Stomach (tissue), 8 donors: ENCODE measurements at regions not wholly inside any gene's neighbourhood (a gene's known extent, or its start where the extent isn't known, plus 50 kb on each side); places are given as distances from the start of the nearest gene placed in this dataset.

ENCODE experiments used
- DNase-seq, 2 donors: peaks; one replicate each; pipeline versions ENCODE4 v3.0.0 to v3.0.0-alpha.2; 2013 to 2019
- H3K27ac ChIP-seq, 5 donors: fragments of 200-600 bp in 4 of 5; sonication (generic) in 4 of 5; one replicate each; pipeline ENCODE4 v1.5.1; 2013 to 2019; ENCODE audit warnings: mild to moderate bottlenecking in 1 of 5, moderate library complexity in 1 of 5
- H3K27me3 ChIP-seq, 3 donors: fragments of 200-600 bp; sonication (generic); one replicate each; pipeline ENCODE4 v1.5.1; 2017 to 2019; ENCODE audit warnings: mixed run types in 1 of 3
- H3K36me3 ChIP-seq, 4 donors: fragments of 200-600 bp; sonication (generic); 1 replicate in 3 of 4; 2 replicates in 1 of 4; pipeline ENCODE4 v1.5.1; 2016 to 2019
- H3K4me1 ChIP-seq, 4 donors: fragments of 200-600 bp; sonication (generic); one replicate each; pipeline ENCODE4 v1.5.1; 2016 to 2019
- H3K4me3 ChIP-seq, 4 donors: fragments of 200-600 bp; sonication (generic) in 3 of 4; one replicate each; pipeline ENCODE4 v1.5.1; 2016 to 2019; ENCODE audit warnings: mild to moderate bottlenecking in 1 of 4
- H3K9me3 ChIP-seq, 4 donors: fragments of 200-600 bp; sonication (generic); one replicate each; pipeline ENCODE4 v1.5.1; 2016 to 2019
- EP300 ChIP-seq: sonication (generic); formaldehyde crosslinking; IDR thresholded peaks from one replicate; pipeline ENCODE4 v1.6.1; 2017; ENCODE audit warnings: antibody characterized with exemption
- POLR2A ChIP-seq, 4 donors: fragments of 450-650 bp; IDR thresholded peaks; one replicate each; pipeline ENCODE4 v1.6.1; 2016; ENCODE audit warnings: antibody characterized with exemption in 4 of 4, control low read depth in 2 of 4, mild to moderate bottlenecking in 1 of 4, moderate library complexity in 1 of 4
- POLR2AphosphoS5 ChIP-seq, 3 donors: sonication (generic); formaldehyde crosslinking; IDR thresholded peaks; one replicate each; pipeline ENCODE4 v1.6.1; 2016; ENCODE audit warnings: antibody characterized with exemption in 3 of 3
- WGBS, 5 donors: extraction: QIAGEN DNeasy Blood & Tissue Kit in 3 of 5; methylation state at CpG; one replicate each; pipeline versions ENCODE4 v1.1.5 to v1.1.7; 2013 to 2018; 5-methylcytosine and 5-hydroxymethylcytosine counted together
- intact Hi-C: fragments of 100-400 bp; cut with DNase I; formaldehyde crosslinking; loops from one replicate; pipeline ENCODE4 v1.15.1; 2023; ENCODE audit warnings: low total_unique reads
- TF ChIP-seq, protein P1 (sequence below), 7 experiments: fragments of 450-650 bp in 4 of 7; fragments of 200-600 bp in 3 of 7; sonication (generic) in 3 of 7; IDR thresholded peaks; one replicate each; pipeline ENCODE4 v1.5.1; 2016 to 2019; ENCODE audit warnings: antibody characterized with exemption in 7 of 7, control low read depth in 2 of 7, mild to moderate bottlenecking in 1 of 7
- donor health status: healthy with polysubstance abuse.
- donor health status: Bipolar disorder and iron deficiency.
- donor health status: healthy.

DNA sequence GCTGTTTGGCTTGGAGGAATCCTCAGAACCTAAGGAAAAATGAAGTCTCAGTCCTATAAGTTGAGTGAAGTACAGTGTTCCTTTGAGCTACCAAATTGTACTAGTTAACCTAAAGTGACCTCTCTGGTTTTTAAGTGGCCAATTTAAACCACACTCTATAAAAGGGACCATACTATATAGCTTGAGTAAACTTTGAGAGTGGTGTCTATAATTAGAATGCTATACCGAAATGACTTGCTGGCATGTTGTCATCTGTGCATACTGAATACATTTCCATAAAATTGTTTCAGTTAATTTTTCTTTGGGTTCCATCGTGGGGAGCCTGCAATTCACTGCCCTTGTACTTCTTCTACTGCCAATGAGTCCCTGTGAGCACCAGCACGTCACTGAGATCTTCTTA is 151.1 kb downstream of the DKK1 start:
- Histone ChIP-seq H3K4me1 (no peaks in the 10 kb centered on the region), H3K27ac (no peak overlapping the region), H3K9me3 (no peaks in the 10 kb centered on the region), H3K4me3 (no peak overlapping the region), H3K36me3 (no peaks in the 10 kb centered on the region), H3K27me3 (no peaks in the 10 kb centered on the region)
- intact Hi-C loops: no loop called here
- TF ChIP-seq, protein P1, sequence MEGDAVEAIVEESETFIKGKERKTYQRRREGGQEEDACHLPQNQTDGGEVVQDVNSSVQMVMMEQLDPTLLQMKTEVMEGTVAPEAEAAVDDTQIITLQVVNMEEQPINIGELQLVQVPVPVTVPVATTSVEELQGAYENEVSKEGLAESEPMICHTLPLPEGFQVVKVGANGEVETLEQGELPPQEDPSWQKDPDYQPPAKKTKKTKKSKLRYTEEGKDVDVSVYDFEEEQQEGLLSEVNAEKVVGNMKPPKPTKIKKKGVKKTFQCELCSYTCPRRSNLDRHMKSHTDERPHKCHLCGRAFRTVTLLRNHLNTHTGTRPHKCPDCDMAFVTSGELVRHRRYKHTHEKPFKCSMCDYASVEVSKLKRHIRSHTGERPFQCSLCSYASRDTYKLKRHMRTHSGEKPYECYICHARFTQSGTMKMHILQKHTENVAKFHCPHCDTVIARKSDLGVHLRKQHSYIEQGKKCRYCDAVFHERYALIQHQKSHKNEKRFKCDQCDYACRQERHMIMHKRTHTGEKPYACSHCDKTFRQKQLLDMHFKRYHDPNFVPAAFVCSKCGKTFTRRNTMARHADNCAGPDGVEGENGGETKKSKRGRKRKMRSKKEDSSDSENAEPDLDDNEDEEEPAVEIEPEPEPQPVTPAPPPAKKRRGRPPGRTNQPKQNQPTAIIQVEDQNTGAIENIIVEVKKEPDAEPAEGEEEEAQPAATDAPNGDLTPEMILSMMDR (IDR thresholded peaks at IDR 0.05): no peak
- TF ChIP-seq EP300 (no peak), POLR2A (IDR thresholded peaks at IDR 0.05) (no peak), POLR2AphosphoS5 (IDR thresholded peaks at IDR 0.05) (no peak)
- WGBS, 5 donors: 71 to 82% (median 78%) methylated on average over 3 of the region's 3 CpGs
- no peak for DNase-seq

DNA sequence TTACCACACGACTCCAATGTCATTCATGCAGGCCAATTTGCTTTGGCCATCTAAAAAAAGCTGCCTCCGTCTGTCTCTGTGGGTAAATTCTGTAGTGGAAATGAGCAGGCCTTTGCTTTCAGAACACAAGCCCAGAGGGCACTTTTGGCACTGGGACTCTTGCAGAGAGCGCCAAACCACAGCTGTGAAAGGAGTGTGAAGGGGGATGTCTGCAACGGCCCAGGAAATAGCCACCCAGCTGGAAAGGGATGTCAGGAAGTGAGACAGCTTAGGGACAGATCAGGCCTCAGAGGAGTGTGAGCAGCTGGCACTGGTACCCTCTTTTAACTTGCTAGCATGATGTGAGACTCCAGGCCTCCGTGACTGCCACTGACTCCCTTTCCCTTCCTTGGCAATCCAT is 152.4 kb downstream of the DKK1 start:
- Histone ChIP-seq H3K9me3 (no peaks in the 10 kb centered on the region), H3K27me3 (no peaks in the 10 kb centered on the region), H3K4me1 (no peaks in the 10 kb centered on the region), H3K4me3 (no peak overlapping the region), H3K27ac (no peak overlapping the region), H3K36me3 (no peaks in the 10 kb centered on the region)
- intact Hi-C loops: no loop called here
- WGBS, 5 donors: 57 to 68% (median 63%) methylated on average over 5 of the region's 5 CpGs
- no peak for DNase-seq
- TF ChIP-seq EP300 (no peak), POLR2A (IDR thresholded peaks at IDR 0.05) (no peak), POLR2AphosphoS5 (IDR thresholded peaks at IDR 0.05) (no peak)
- TF ChIP-seq, protein P1 (IDR thresholded peaks at IDR 0.05): no peak

DNA sequence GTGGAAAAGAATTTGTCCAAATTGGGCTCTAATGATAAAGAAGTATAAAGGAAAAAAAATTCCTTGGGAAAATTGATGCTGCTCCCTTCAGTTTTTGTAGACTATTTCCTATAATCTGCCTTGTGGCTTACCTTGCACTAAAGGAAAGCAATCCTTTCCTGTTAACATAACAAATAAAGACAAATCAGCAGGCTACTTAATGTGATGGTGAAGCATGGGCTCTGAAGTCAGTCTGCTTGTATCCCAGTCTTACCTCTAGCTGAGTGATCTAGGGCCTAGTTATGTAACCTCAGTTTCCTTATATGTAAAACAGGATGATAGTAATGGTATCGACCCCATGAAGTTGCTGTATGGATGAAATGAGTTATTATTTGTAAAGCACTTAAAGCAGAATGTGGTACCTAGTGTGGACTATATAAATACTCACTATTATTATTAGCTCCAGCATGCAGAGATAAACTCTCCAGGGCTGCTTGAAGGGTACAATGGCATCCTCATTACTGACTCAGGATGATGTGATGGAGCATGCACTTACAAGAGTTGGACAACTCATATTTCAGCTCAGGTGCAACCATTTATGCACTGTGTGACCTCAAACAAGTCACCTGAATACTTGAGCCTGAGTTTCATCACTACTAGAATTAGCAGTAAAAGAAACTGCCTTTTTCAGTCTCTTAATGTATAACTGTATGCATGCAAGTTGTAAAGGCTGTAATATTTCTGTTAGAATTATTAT is 156.1 kb downstream of the DKK1 start:
- no peak overlapping the region for H3K27ac ChIP-seq
- WGBS, 5 donors: 81 to 100% (median 90%) methylated on average over 1 of the region's 1 CpG
- no peak for TF ChIP-seq EP300

DNA sequence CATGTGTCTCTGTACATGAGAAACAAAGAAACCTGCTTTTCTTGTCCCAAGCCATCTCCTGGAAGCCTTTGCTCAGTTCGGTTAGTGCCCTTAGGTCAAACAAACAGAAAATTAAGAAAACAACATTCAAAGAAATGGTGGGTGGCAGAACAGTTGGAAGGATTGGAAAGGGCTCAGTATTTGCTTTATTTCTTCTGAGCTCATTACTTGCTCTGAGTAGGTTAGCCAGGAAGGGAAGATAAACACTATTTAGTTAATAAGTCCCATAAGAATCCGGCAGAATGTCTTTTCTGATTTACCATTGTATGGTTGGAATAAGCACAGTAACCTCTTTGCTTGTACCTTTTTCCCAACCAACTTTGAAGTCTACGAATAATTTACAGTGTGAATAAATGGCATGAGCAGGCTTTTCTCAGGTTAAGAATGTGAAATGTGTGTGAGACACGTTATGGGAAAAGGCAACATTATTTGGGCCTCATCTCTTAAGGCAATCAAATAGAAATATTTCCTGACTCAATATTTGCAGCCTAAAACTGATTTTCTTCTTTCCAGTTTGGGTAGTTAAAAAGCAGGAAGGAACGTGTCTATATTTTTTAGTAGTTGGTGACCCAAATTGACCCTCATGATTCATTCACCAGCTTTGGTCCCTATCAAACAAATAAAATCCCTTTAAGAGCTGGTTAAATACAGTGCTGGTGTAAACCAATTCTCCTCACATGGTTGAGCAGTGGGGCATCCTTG is 158.5 kb downstream of the DKK1 start:
- no peak for DNase-seq
- H3K9me3 ChIP-seq: no peaks in the 10 kb centered on the region
- no peaks in the 10 kb centered on the region for H3K4me1 ChIP-seq
- TF ChIP-seq, protein P1 (IDR thresholded peaks at IDR 0.05): no peak
- TF ChIP-seq EP300 (no peak), POLR2A (IDR thresholded peaks at IDR 0.05) (no peak), POLR2AphosphoS5 (IDR thresholded peaks at IDR 0.05) (no peak)
- H3K36me3 ChIP-seq: no peaks in the 10 kb centered on the region
- no peaks in the 10 kb centered on the region for H3K27me3 ChIP-seq
- intact Hi-C loops: no loop called here
- no peak overlapping the region for H3K4me3 ChIP-seq
- no peak overlapping the region for H3K27ac ChIP-seq
- WGBS, 5 donors: 65 to 69% (median 69%) methylated on average over 5 of the region's 5 CpGs

More for the DNA sequence above, 156.1 kb downstream of the DKK1 start:
- H3K27me3 ChIP-seq: no peaks in the 10 kb centered on the region
- DNase-seq: no peak
- H3K4me3 ChIP-seq: no peak overlapping the region
- no peaks in the 10 kb centered on the region for H3K4me1 ChIP-seq
- H3K36me3 ChIP-seq: no peaks in the 10 kb centered on the region
- no peaks in the 10 kb centered on the region for H3K9me3 ChIP-seq
- intact Hi-C loops: no loop called here

DNA sequence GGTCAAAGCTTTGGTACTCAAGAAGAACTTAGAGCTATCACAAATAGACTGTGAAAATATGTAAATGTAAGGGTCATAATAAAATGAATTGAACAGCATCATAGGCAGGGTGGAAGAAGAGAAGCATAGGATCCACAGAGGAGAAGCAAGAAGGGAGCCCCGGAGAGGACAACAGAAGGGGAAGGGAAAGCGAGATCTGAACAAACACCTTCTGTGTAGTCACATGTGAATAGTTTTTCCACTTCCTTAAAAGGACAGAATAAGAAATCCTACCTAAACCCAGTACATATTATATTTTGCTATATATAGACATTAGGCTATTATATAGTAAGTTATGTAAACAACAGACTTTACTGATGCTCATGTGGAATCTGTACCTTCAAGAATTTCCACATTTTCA is 160.2 kb downstream of the DKK1 start:
- no peak for TF ChIP-seq EP300
- TF ChIP-seq, protein P1 (IDR thresholded peaks at IDR 0.05): no peak
- TF ChIP-seq POLR2A (IDR thresholded peaks at IDR 0.05): no peak
- no peak for TF ChIP-seq POLR2AphosphoS5 (IDR thresholded peaks at IDR 0.05)
- Histone ChIP-seq H3K9me3 (no peaks in the 10 kb centered on the region), H3K27ac (no peak overlapping the region), H3K36me3 (no peaks in the 10 kb centered on the region), H3K4me3 (no peak overlapping the region), H3K4me1 (no peaks in the 10 kb centered on the region), H3K27me3 (no peaks in the 10 kb centered on the region)
- no peak for DNase-seq
- intact Hi-C loops: no loop called here
- 69 to 88% (median 84%) methylated on average over 2 of the region's 2 CpGs for WGBS, 5 donors
